ENCODE measurements at regions not wholly inside any gene's neighbourhood (a gene's known extent, or its start where the extent isn't known, plus 50 kb on each side); places are given as distances from the start of the nearest gene placed in this dataset.

DNA sequence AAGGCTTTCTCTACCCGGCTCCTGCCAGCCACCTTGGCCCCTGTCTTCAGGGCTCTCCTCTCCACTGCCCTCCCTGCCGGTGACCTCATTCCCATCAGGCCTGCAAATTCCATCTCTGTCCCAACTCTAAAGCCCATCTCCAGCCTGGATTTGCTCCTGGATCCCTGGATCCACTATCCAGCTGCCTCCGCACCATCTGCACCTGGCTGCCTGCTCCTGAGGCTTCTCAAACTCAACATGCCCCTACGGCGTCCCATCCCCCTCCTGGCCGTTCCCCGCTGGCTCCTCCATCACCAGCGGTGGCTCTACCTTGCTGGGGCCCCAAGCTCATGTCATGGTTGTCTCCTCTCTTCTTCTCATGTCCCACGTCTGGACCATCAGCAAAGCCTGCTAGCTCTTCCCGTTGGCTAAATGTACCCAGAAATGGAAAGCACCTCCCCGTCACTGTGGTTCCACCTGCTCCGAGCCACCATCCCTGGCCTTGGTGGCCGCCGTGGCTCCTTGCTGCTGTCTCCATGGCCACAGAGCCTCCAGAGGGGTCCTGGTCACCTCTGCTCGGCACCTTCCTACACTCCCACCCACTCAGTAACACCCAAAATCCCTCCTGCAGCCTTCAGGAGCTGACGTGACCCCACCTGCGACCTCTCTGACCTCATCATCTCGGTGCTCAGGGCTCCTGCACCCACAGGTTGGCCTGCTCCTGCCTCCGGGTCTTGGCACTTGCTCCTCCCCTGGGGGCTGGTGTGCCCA lies 58.5 kb downstream of the ADRA2C start:
- TF ChIP-seq, protein P1, sequence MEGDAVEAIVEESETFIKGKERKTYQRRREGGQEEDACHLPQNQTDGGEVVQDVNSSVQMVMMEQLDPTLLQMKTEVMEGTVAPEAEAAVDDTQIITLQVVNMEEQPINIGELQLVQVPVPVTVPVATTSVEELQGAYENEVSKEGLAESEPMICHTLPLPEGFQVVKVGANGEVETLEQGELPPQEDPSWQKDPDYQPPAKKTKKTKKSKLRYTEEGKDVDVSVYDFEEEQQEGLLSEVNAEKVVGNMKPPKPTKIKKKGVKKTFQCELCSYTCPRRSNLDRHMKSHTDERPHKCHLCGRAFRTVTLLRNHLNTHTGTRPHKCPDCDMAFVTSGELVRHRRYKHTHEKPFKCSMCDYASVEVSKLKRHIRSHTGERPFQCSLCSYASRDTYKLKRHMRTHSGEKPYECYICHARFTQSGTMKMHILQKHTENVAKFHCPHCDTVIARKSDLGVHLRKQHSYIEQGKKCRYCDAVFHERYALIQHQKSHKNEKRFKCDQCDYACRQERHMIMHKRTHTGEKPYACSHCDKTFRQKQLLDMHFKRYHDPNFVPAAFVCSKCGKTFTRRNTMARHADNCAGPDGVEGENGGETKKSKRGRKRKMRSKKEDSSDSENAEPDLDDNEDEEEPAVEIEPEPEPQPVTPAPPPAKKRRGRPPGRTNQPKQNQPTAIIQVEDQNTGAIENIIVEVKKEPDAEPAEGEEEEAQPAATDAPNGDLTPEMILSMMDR (conservative IDR thresholded peaks at IDR 0.05; ENCODE audit: low read depth, low read length) = no peak
- TF ChIP-seq EZH2 (IDR thresholded peaks at IDR 0.05; ENCODE audit: low read length, unreplicated experiment) = no peak

Data from PC-3 (cell line).